DMS114 treated with DMSO at 0.1 percent for 48 hours (cell line): ENCODE measurements at regions not wholly inside any gene's neighbourhood (a gene's known extent, or its start where the extent isn't known, plus 50 kb on each side); places are given as distances from the start of the nearest gene placed in this dataset.

Experiments
- DNase-seq: peaks from one replicate; lab custom pipeline; 2025; ENCODE audit not compliant: unreplicated experiment; lab: John Stamatoyannopoulos, UW

DNA sequence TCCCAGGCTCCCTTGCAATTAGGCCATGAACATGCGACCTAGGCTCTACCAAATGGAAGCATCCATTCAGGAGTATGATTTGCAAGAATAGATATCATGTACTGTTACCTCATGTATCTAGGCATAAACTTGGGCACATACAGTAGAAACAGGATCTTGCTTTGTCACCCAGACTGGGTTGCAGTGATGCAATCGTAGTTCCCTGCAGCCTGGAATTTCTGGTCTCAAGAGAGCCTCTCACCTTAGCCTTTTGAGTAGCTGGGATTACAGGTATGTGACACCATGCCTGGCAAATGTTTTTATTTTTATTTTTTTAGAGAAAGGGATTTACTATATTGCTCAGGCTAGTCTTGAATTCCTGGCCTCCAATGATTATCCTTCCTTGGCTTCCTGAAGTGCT is 994.2 kb downstream of the ADGRL3 start:
- no peak for DNase-seq

- no peak for DNase-seq
These were observed 993.6 kb downstream of the ADGRL3 start for GRCh38 chr4:62193761-62194160.

- no peak for DNase-seq
These were observed 991.5 kb downstream of the ADGRL3 start for GRCh38 chr4:62191451-62192240.

GRCh38 chr4:62170235-62170634 is 970.1 kb downstream of the ADGRL3 start:
- DNase-seq, result no peak

- DNase-seq, result no peak
These were observed 968.6 kb downstream of the ADGRL3 start for GRCh38 chr4:62168681-62169080.

GRCh38 chr4:62162606-62163005 is 962.5 kb downstream of the ADGRL3 start:
- no peak for DNase-seq

DNA sequence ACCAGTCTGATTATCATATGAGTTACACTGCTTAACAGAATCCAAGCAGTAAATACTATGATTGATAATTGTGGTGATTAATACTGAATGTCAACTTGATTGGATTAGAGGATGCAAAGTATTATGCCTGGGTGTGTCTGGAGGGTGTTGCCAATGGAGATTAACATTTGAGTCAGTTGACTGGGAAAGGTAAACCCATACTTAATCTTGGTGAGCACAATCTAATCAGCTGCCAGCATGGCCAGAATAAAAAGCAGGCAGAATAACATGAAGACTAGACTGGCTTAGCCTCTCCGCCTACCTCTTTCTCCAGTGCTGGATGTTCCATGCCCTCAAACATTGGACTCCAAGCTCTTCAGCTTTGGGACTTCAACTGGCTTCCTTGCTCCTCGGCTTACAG is 961.3 kb downstream of the ADGRL3 start:
- DNase-seq, result no peak

- no peak for DNase-seq
These were observed 959.8 kb downstream of the ADGRL3 start for GRCh38 chr4:62159876-62160275.

DNA sequence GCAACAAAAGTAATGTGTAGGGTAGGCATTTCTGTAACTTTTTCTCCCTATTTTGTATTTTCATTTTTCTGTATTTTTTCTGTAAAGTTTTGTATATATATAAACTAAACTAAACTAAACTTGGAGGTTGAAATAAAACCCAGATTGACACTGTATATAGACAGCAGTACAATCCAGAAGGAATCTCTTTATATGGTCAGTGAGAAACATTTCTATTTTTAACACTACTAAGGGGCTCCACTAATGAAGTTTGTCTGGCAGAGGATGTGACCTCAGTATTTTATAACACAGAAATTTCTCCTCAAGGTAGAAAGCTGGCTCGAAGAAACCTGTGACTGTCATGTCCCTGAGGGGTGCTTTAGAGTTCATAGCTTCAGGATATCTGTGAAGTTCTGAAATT is 959.2 kb downstream of the ADGRL3 start:
- DNase-seq, result no peak

GRCh38 chr4:62156205-62156604 is 956.1 kb downstream of the ADGRL3 start:
- no peak for DNase-seq

DNA sequence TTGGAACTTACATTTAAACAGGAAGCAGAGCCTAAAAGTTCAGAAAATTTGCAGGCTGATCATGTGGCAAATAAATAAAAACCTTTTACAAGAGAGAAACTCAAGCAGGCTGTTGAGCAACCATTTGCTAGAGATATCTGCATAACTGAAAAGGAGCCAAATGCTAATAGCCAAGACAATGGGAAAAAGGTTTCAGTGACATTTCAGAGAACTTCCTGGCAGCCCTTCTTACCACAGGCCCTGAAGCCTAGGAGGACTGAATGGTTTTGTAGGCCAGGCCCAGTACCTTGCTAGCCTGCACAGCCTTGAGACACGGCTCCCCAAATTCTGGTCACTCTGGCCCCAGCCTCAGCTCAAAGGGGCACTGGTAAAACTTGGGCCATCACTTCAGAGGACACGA is 945.1 kb downstream of the ADGRL3 start:
- no peak for DNase-seq

DNA sequence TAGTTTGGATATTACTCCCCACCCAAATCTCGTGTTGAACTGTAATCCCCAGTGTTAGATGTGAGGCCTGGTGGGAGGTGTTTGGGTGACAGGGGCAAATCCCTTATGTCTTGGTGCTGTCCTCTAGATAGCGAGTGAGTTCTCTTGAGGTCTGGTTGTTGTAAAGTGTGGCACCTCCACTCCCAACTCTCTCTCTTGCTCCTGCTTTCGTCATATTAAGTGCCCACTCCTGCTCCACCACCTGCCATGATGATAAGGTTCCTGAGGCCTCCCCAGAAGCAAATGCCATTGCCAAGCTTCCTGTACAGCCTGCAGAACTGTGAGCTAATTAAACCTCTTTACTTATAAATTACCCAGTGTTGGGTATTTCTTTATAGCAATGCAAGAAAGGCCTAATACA is 944.3 kb downstream of the ADGRL3 start:
- DNase-seq, result no peak

GRCh38 chr4:62135565-62136156 is 935.5 kb downstream of the ADGRL3 start:
- DNase-seq, result no peak

DNA sequence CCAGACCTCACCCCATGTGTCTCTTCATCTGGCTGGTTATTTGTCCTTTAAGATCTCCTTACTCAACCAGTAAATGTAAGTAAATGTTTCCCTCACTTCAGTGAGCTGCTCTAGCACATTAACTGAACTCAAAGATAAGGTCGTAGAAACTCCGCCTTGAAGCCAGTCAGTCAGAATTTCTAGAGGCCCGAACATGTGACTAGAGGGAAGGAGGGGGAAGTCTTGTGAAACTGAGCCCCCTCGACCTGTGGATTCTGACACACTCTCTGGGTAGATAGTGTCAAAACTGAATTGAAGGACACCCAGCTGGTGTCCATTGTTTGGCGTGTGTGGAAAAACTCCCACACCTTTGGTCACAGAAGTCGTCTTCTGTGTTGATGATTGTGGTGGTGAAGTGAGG is 933.9 kb downstream of the ADGRL3 start:
- DNase-seq, result no peak

- no peak for DNase-seq
These were observed 933.2 kb downstream of the ADGRL3 start for GRCh38 chr4:62133101-62133897.

DNA sequence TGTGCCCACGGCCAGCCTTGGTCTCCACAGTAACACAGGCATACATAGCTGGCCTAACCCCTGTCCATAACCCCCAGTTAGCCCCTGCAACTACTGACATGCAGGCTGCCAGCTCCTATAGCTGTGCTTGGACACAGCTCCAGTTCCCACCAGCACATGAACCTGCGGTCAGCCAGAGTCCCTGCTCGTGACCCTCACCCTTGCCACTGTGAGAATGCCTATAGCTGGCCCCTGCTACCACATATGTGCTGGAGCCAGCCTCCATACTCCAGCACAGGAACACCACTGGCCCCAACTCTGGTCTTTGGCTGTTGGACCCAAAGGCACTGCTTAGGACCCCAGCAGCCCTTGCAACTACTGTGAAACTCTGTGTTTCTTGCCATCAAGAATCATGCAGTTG is 930.9 kb downstream of the ADGRL3 start:
- no peak for DNase-seq

- DNase-seq, result no peak
These were observed 930.5 kb downstream of the ADGRL3 start for GRCh38 chr4:62130637-62131036.

DNA sequence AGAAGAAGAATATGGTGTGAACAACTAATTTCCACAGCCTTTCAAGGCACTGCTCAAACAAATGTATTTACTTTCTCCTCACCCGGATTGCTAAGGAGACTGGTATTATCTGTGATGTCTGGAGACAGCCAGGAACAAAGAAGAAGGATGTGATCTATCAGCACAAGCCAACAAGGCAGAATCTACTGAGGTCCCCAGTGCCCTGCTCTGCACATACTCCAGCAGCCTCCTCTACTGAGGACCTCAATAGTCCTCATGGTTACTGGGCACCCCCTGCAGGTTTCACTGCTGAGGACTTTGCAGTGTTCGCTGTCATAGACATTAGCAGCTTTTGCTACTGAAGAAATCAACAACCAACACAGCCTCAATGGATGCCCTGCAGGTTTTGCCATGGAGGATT is 930.1 kb downstream of the ADGRL3 start:
- DNase-seq, result no peak
